ENCODE measurements at regions not wholly inside any gene's neighbourhood (a gene's known extent, or its start where the extent isn't known, plus 50 kb on each side); places are given as distances from the start of the nearest gene placed in this dataset.
"Not testable (repeated sequence)": the region's sequence is repeated elsewhere in the genome, so short reads cannot be mapped to it uniquely, and the experiment has no call there.

DNA sequence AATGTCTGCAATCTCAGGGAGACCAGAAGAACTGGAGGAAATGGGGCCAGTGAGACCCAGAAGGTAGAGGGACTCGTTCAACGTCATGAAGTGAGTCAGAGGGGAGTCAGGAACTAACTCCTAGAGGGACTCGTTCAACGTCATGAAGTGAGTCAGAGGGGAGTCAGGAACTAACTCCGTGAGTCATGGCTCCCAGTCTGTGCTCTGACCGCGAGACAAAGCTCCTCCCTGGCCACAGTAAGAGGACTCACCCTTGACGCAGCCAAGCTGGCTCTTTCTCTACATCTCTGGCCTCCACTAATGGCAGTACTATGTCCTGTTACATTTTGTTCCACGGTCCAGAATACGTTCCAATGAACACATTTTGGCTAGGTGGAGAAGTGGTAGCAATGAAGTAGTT is 902.5 kb downstream of the KCNJ2 start:
- DNase-seq (ENCODE audit: low spot score) = no peak

DNA sequence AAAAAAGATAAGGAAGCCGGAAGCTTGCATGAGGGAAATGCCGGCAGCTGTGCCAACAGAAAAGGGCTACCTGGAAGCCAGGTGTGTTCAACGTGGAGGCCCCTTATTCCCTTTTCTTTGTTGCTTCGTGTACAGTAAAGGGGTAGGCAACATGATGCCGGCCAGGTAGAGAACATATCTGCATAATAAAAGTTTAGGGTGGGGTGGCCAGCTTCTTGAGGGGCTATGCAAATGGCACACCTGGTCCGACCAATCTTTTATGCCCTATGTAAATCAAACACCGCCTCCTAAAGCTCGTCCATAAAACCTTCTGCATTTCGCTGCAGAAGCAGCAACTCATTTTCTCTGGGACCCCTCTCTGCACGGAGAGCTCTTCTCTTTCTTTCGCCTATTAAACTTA is 911.6 kb downstream of the KCNJ2 start:
- DNase-seq (ENCODE audit: low spot score) = no peak

DNA sequence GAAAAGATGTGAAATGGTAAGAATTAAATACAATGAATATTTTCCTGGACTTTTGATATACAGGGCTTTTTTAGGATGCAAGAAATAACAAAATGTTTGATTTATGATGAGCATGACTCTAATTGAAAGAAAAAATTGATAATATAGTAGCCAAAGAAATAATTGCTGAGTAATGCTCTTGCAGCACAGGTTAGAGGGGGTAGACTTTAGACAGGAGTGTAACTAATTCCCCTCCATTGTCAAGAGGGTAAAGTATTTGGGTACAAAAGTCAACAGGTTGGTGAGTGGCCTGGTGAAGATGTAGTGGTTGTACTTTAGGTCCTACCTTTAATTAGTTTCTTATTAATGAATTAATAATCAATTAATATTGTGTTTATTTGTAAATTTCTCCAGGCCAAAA is 912.3 kb downstream of the KCNJ2 start:
- DNase-seq (ENCODE audit: low spot score) = no peak

DNA sequence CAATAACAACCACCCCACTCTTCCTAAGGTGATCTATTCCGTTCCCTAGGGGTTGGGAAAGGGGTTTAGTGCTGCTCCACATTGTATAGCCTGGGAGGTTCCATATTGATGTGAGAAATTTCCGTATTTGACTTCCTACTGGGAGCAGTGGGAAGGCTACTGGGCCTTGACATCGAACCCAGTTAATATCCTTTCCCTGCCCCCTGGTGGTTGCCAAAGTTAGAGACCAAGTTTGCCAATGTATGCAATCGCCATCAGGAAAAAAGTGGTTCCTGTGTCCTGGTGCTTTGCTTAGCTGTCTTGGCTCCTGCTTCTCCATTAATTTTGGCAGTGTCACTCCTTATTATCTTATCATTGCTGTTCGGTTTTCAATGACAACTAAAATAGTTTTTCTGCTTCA is 914.9 kb downstream of the KCNJ2 start:
- DNase-seq (ENCODE audit: low spot score) = no peak

DNA sequence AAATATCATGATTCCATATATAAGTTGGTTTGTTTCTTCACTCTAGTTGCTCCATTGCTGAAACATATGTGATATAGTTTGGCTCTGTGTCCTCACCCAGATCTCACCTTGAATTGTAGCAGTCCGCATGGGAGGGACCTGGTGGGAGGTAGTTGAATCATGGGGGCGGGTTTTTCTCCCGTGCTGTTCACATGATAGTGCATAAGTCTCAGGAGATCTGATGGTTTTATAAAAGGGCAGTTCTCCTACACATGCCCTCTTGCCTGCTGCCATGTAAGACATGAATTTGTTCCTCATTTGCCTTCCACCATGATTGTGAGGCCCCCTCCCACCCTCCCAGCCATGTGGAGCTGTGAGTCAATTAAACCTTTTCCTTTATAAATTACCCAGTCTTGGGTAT is 915.5 kb downstream of the KCNJ2 start:
- DNase-seq (ENCODE audit: low spot score) = no peak

DNA sequence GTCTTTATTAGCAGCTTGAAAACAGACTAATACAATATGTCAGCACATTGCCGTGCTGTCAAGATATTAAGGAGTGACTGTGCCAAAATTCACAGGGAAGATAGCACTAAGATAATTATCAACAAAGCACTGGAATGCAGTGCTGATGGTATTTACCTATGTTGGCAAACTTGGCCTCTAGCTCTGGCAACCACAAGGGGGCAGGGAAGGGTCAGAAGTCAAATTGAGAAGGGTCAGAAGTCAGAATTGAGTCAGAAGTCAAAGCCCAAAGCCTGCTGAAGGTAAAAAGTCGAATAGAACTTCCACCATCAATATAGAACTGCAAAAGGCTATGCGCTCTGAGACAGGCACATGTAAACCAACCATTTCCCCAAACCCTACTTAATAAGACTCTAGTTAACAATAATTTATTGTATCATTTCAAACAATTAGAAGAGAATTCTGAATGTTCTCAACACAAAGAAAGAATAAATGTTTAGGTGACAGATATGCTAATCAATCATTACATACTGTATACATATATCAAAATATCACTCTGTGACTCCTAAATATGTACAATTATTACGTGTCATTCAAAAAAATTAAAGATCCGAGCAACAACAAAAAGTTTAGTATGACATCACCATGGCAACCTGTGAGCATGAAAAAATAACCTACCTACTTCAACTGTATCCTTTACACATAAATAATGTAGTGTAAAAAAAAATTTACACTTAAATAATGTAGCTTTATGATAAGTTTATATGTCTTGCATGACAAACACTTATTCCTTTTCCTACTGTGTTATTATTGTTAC is 916.1 kb downstream of the KCNJ2 start:
- DNase-seq (ENCODE audit: low spot score) = no peak

DNA sequence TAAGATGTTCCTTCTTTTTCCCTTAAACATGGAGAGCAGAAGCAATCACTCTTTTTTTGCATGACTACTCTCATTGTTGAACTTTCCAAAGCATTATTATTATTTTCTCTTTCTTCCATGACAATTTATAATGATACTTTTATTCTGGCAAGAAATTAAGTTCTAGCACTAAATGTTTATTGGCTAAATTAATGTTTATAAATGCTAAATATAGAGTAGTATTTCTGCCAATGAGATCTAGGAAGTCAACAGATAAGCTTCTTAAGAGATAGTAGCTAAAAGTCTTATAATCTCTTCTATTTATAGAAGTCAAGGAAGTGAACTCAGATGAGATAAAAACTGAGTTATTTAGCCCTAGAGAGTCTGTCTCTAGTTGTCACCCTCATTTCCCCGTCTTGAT is 920.1 kb downstream of the KCNJ2 start:
- DNase-seq (ENCODE audit: low spot score) = no peak

DNA sequence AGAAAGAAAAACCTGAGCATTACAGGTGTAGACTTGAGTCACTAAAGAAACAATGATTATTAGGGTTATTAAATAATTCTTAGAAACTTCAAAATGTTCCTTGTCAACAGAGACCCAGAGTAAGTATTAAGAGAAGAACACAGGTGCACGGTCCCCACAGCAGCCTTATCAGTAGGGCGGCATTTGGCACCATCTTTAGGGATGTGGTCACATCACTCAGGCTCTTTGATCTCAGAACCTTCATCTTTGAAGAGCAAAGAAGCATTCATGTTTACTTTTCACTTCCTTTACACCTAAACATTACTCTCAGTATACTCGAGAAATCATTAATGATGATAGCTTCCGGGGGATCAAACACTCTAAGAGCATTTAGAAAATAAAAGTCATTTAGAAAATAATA is 928.7 kb downstream of the KCNJ2 start:
- no peak for DNase-seq (ENCODE audit: low spot score)

DNA sequence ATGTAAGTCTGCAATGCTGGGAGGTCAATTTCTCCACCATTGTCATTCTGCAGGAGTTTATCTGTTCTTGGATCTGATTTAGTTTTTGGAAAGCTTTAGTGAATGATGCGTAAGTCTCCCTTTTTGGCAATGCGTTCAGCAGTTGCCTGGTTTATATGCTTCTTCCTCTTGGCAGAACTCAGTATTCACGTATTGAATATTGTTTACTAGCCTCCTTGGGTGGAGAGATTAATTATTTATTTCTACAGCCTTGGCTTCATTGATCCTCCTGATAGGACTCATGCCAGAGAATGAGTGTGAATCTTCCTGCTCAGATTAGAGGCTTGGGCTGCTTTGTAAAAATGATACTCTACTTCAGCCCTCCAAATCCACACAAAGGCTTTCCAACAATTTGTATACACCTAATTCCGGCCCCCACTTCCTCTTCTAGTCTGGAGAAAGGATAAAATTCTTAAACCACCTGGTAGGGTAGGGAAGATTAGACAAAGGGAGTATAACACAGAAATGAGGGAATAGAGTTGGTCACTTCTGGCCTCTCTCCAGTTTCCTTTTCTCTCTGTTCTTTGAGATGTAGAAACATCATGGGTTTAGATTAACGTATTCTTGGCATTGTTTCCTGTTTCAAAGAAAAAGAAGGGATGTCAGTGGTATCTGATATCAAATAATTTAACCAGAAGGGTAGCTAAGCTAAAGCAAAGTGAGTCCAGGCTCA is 929.8 kb downstream of the KCNJ2 start:
- DNase-seq (ENCODE audit: low spot score) = no peak

DNA sequence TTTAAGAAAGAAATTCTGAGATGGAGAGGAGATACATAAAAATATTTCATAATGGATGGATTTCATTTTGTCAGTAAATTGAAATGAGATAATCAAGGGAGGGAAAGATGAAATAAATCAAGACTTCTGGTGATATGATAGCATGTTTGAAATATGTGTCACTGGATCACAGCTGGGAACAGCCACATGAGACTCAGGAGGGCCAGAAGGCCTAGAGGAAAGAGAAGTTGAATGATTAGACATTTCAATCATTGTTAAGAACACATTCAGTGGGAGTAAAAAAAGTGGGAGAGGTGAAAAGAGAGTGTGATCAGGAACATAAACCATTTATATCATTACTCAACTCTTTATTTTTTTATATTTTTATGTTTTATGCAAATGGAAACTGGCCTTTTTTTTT is 933.4 kb downstream of the KCNJ2 start:
- DNase-seq (ENCODE audit: low spot score) = no peak

DNA sequence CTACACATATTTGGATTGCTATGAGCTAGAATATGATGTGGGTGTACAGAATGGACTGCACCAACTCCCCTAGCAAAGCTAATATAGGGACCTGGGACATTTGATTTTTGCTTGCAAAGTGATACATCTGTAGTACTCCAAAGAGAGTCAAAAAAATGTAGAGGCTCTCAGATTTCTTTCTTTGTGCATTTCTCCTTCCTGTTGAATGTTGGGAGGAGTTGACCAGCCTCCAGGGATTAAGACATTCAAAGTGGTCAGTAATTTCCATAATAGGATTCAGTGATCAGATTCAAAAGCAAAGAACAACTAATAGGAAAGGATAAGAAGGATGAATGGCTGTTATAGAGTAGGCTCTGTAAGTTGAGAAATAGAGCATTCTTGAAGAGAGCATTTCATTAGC is 934.9 kb downstream of the KCNJ2 start:
- DNase-seq (ENCODE audit: low spot score) = no peak

DNA sequence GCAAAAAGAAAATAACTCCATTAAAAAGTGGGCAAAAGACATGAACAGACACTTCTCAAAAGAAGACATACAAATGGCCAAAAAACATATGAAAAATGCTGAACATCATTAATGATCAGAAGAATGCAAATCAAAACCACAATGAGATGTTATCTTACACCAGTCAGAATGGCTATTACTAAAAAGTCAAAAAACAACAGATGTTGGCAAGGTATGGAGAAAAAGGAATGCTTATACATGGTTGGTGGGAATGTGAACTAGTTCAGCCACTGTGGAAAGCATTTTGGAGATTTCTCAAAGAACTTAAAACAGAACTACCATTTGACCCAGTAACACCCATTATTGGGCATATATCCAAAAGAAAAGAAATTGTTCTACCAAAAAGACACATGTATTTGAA is 936.7 kb downstream of the KCNJ2 start:
- not testable (repeated sequence) for DNase-seq (ENCODE audit: low spot score)

DNA sequence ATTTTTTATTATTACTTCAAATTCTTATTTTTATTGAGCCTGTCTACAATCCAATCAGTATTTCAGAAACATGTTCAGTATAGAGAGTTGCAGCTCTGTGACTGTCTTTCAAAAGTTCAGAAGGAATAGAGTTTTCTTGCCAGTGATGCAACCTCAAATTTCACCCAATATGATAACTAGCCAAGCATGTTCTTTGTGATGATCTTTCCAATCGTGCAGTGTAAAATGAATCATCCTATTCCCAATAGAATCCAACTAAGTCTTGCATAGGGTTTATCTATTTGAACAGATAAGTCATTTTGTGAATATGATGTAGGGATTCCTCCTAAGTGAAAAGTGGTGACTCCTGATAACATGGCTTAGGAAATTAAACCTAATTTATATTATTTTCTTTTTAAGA is 937.8 kb downstream of the KCNJ2 start:
- no peak for DNase-seq (ENCODE audit: low spot score)

DNA sequence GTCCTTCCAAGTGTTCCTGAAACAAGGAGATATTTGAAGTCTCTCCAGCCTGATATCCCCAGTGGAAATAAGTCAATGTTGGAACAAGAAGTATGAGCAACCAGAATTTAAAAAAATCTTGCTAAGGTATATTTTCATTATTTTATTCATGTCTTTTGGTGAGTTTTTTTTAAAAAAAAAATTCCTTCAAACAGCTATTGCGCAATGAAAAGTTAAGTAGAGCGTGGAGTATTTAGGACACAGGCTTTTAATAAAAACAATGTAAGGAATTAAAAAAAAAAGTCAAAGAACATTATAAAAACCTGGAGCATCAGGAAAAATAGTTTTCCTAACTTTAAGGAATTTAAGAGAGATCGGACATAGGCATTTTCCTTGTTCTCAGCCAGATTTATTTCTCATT is 940.4 kb downstream of the KCNJ2 start:
- no peak for DNase-seq (ENCODE audit: low spot score)

DNA sequence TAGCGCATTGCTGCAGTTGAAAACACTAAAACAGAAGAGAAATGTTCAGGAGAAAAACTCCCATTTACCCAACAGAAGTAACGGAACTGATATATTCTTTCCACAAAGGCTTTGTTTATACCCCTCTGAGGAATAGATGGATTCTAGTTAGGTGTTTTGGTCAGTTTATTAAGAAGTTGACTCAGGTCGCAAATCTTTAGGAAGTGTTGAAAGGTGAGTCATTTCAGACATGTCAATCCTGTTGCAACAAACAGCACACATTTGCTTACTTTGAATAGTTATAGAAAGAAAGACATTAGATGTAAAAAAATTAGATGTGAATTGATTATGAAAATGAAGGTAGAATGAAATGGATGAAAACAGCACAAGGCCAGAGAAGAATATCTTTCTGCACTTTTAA is 941.0 kb downstream of the KCNJ2 start:
- no peak for DNase-seq (ENCODE audit: low spot score)

DNA sequence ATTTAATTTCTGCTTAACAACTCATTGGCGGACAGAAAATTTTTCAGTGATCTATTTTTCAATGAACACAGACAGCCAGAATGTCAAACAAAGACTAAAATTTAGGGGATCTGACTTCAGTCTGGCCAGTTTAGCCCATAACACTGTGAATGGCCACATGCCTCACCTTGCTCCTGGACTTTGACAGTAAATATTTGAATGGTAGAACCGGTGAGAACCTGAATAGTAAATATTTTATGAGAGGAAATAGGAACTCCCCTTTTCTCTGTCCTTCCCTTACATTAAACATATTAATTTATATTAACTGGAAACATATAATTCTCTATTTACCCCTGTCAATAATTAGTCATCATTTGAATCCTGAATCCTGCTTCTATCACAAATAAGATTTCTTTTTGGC is 942.1 kb downstream of the KCNJ2 start:
- no peak for DNase-seq (ENCODE audit: low spot score)

DNA sequence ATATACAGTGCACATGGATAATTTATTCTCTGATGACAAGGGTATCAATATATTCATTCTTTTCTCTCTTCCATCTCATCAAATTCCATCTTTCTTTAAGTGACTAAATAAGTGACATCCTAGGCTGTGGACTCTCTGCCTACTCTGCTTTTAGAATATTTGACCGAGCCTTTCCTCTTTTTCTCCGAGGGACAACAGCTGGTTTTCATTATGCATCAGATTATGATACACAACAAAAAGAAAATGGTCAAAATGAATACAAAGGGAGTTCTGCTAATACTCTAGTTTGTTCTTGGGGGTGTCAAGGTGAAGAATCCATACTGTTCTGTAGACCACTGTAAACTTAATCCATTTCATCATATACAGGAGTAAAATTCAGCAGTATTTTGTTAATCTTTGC is 942.6 kb downstream of the KCNJ2 start:
- no peak for DNase-seq (ENCODE audit: low spot score)

DNA sequence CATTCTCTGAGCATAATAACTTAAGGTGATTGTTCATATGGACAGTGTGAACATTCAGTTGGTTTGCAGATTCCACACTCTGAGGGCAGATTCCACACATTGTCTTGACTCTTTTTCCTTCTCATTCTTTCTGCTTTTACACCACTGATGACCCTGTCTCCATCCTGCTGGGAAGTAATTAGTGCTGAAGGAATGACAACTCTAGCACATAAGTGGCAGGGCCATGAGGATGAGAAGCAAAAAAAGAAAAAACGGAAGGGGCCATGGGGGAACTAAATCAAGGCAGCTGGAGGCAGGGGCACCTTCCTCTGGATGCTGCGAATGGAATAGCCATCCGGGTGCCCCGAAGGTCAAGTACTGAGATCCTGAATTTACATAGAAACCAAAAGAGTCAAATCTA is 944.0 kb downstream of the KCNJ2 start:
- DNase-seq (ENCODE audit: low spot score) = no peak

DNA sequence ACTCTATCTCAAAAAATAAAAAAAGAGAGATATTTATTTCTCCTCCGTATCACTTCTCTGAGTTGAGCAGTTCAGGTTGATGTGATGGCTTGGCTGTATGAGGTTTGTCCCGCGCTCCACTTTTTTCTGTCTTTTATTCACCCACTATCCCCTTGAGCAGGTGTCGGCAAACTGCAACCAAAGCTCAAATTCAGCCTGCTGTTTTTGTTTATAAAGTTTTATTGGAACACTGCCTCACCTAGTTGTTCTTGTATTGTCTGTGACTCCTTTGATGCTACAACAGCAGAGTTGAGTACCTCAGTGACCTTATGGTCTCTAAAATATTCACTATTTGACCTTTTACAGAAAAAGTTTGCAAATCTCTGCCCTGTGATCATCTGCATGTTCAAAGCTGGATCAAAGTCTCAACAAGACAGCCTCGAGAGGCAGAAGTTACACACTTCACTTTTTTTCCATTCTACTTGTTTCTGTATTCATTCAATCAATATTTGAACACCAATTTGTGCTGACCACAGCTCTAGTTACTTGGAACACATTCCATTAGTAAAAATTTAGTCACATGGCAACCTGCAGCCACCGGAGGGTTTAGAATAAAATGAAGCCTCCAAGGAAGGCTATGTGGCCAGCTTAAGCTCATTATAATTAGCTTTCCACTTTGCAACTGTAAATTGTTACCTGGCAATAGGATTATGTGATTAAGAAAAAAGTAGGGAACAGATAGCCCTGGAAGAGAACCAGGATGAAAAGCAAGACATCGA is 945.8 kb downstream of the KCNJ2 start:
- no peak for DNase-seq (ENCODE audit: low spot score)

DNA sequence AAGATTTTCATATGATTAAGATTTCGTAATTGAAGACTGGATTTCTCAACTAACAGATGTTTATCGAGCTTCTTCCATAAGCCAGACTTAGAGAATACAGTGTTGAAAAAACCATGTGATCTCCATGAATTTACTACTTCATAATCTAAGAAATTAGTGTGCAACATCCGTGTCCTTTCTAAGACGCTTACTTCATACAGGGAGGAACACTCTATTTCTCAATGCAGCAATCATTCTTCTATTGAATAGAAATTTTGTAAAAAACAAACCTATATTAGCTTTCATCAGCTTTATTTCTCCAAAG is 946.3 kb downstream of the KCNJ2 start:
- no peak for DNase-seq (ENCODE audit: low spot score)

DNA sequence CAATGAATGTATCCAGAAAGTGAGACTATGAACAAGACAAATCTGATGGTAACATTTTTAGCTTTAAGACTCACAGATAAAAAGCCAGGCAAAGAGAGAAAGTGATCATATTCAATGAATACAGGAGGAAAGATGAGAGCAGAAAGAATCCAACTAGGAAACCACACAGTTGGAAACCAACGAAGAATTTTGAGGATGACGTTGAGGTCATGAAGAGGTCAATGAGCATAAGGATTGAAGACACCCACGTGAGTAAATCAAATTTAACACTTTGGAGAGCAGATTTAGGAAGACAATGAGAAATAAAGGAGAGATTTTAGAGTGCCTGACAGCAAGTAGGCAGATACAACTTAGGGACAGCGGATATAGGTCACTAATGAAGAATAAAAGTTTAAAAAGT is 948.1 kb downstream of the KCNJ2 start:
- no peak for DNase-seq (ENCODE audit: low spot score)

DNA sequence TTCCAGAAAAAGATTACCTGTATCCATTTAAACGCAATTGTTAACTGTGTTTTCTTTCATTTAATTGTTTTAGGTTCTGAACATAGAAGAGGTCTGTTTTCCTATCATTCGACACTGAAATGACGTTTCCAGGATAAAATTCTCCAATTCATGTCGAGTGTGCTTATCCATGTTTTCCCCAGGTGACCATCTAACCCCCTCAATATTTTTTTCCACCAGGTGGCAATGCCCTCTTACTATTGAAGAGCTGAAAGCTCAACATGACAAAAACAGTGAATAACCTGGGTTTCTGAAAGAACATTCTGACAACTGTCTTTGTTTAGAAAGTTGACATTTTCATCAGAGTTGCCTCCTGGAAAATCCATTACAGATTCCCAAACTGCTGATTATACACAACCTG is 948.7 kb downstream of the KCNJ2 start:
- DNase-seq (ENCODE audit: low spot score) = no peak

DNA sequence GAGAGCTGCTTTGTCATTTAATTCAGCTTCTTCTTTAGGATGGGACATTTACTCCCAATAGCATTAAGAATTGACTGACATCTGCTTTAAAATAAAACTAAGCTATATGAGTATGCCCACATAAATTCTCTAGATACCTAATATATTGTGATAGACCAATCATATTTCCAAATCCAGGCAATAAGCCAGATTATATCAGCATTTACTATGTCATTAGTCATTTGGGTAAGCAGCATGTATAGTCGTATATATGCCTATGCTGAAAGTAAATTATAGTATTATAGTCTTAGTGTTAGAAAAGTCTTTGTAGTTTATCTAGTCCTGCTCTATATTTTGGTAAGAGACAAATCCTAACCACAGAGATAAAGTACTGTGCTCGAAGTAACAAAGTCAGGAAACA is 958.1 kb downstream of the KCNJ2 start:
- no peak for DNase-seq (ENCODE audit: low spot score)
